ENCODE measurements at regions not wholly inside any gene's neighbourhood (a gene's known extent, or its start where the extent isn't known, plus 50 kb on each side); places are given as distances from the start of the nearest gene placed in this dataset.

- DNase-seq (ENCODE audit: low read depth, low spot score) = no peak
These were observed 58.9 kb upstream of the TRABD2B start for GRCh38 chr1:48055876-48056764.

- DNase-seq (ENCODE audit: low read depth, low spot score) = no peak
These were observed 57.0 kb upstream of the TRABD2B start for GRCh38 chr1:48054232-48054631.

- no peak for DNase-seq (ENCODE audit: low read depth, low spot score)
These were observed 55.7 kb upstream of the TRABD2B start for GRCh38 chr1:48052923-48053291.

GRCh38 chr1:48051466-48052126, 54.4 kb upstream of the TRABD2B start:
- DNase-seq (ENCODE audit: low read depth, low spot score) = no peak

GRCh38 chr1:48049823-48050535, 52.8 kb upstream of the TRABD2B start:
- DNase-seq (ENCODE audit: low read depth, low spot score) = no peak

- DNase-seq (ENCODE audit: low read depth, low spot score) = no peak
These were observed 51.8 kb upstream of the TRABD2B start for GRCh38 chr1:48048980-48049379.

GRCh38 chr1:48048064-48048463, 50.9 kb upstream of the TRABD2B start:
- no peak for DNase-seq (ENCODE audit: low read depth, low spot score)

- DNase-seq (ENCODE audit: low read depth, low spot score) = no peak
These were observed 49.9 kb upstream of the TRABD2B start for GRCh38 chr1:48047116-48047515.
